ENCODE measurements at regions not wholly inside any gene's neighbourhood (a gene's known extent, or its start where the extent isn't known, plus 50 kb on each side); places are given as distances from the start of the nearest gene placed in this dataset.

- TF ChIP-seq CTCF (optimal IDR thresholded peaks at IDR 0.05 in 1 of 3, IDR thresholded peaks at IDR 0.05 in 1 of 3, conservative IDR thresholded peaks at IDR 0.05 in 1 of 3; ENCODE audit: extremely low read depth in 1 of 3, insufficient read depth in 2 of 3, low read length in 3 of 3), result no peak
- no peak for TF ChIP-seq EZH2 (IDR thresholded peaks at IDR 0.05; ENCODE audit: low read length)
Measured at GRCh38 chr20:7629880-7630279, 310.4 kb downstream of the HAO1 start.

Measured in keratinocyte (primary cell).